ENCODE measurements at regions not wholly inside any gene's neighbourhood (a gene's known extent, or its start where the extent isn't known, plus 50 kb on each side); places are given as distances from the start of the nearest gene placed in this dataset.

GRCh38 chrX:5802391-5802790 is 426.3 kb downstream of the NLGN4X start:
- BruUV-seq (replicated peaks), result no TSS peak
- no peaks in the 10 kb centered on the region for H3K9me1 ChIP-seq (ENCODE audit: insufficient read depth, low read length)
- no peak overlapping the region for H2BK15ac ChIP-seq (ENCODE audit: low read depth, low read length)
- no peak overlapping the region for H2BK5ac ChIP-seq (ENCODE audit: low read depth, low read length, poor library complexity, severe bottlenecking)
- no peak overlapping the region for H3K4ac ChIP-seq (ENCODE audit: low read depth, low read length)
- no peak overlapping the region for H2AFZ ChIP-seq (replicated peaks; ENCODE audit: low read length, poor library complexity)
- ChIA-PET CTCF (no interaction called here), POLR2A (ENCODE audit: unreplicated experiment) (no interaction called here)
- no peaks in the 10 kb centered on the region for H3K27me3 ChIP-seq (ENCODE audit: control insufficient read depth, insufficient read depth, low read length)
- H3K36me3 ChIP-seq (ENCODE audit: control insufficient read depth, insufficient read depth, low read length), result no peaks in the 10 kb centered on the region
- H4K20me1 ChIP-seq (ENCODE audit: insufficient read depth, low read length), result no peaks in the 10 kb centered on the region
- H3K79me1 ChIP-seq (ENCODE audit: low read depth in 1 of 2, low read length in 2 of 2), result no peaks in the 10 kb centered on the region
- DNase-seq, result no peak
- H3K56ac ChIP-seq (ENCODE audit: extremely low read depth, insufficient read depth, low read length), result no peak overlapping the region
- H3K23ac ChIP-seq (ENCODE audit: low read depth, low read length), result no peak overlapping the region
- TF ChIP-seq POLR2A (IDR thresholded peaks at IDR 0.05; ENCODE audit: low read depth, low read length) (no peak), RCOR1 (IDR thresholded peaks at IDR 0.05; ENCODE audit: insufficient replicate concordance, low read length) (no peak), CHD1 (IDR thresholded peaks at IDR 0.05; ENCODE audit: low read depth, low read length) (no peak), MAFK (IDR thresholded peaks at IDR 0.05; ENCODE audit: low read depth, low read length) (no peak), CEBPB (IDR thresholded peaks at IDR 0.05; ENCODE audit: low read depth, low read length) (no peak), RAD21 (IDR thresholded peaks at IDR 0.05; ENCODE audit: low read length) (no peak), NFE2L2 (IDR thresholded peaks at IDR 0.05; ENCODE audit: low read depth, low read length) (no peak), ELK1 (IDR thresholded peaks at IDR 0.05; ENCODE audit: borderline replicate concordance, low read depth, low read length) (no peak), BHLHE40 (IDR thresholded peaks at IDR 0.05; ENCODE audit: low read depth, low read length) (no peak), FOS (IDR thresholded peaks at IDR 0.05; ENCODE audit: low read depth, low read length) (no peak), MXI1 (IDR thresholded peaks at IDR 0.05; ENCODE audit: borderline replicate concordance, low read depth, low read length) (no peak), SMC3 (IDR thresholded peaks at IDR 0.05; ENCODE audit: low read depth, low read length) (no peak), RFX5 (IDR thresholded peaks at IDR 0.05; ENCODE audit: low read depth, low read length) (no peak), MAZ (IDR thresholded peaks at IDR 0.05; ENCODE audit: borderline replicate concordance, low read depth, low read length) (no peak)
- TF ChIP-seq, protein P1, sequence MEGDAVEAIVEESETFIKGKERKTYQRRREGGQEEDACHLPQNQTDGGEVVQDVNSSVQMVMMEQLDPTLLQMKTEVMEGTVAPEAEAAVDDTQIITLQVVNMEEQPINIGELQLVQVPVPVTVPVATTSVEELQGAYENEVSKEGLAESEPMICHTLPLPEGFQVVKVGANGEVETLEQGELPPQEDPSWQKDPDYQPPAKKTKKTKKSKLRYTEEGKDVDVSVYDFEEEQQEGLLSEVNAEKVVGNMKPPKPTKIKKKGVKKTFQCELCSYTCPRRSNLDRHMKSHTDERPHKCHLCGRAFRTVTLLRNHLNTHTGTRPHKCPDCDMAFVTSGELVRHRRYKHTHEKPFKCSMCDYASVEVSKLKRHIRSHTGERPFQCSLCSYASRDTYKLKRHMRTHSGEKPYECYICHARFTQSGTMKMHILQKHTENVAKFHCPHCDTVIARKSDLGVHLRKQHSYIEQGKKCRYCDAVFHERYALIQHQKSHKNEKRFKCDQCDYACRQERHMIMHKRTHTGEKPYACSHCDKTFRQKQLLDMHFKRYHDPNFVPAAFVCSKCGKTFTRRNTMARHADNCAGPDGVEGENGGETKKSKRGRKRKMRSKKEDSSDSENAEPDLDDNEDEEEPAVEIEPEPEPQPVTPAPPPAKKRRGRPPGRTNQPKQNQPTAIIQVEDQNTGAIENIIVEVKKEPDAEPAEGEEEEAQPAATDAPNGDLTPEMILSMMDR (conservative IDR thresholded peaks at IDR 0.05; ENCODE audit: low read depth, low read length), result no peak
- TF ChIP-seq, protein P2, sequence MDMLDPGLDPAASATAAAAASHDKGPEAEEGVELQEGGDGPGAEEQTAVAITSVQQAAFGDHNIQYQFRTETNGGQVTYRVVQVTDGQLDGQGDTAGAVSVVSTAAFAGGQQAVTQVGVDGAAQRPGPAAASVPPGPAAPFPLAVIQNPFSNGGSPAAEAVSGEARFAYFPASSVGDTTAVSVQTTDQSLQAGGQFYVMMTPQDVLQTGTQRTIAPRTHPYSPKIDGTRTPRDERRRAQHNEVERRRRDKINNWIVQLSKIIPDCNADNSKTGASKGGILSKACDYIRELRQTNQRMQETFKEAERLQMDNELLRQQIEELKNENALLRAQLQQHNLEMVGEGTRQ (IDR thresholded peaks at IDR 0.05; ENCODE audit: low read depth, low read length), result no peak
- in situ Hi-C loops (cut with MboI; ENCODE audit: low sequenced_read_pairs) (loop anchor here (25.0 kb wide), 1 partner anchor 110 kb away; no protein-coding TSS in a partner anchor), intact Hi-C loops (cut with micrococcal nuclease) (no loop called here), dilution Hi-C loops (cut with HindIII; ENCODE audit: low sequenced_read_pairs, unreplicated experiment) (no loop called here)
- H4K5ac ChIP-seq (ENCODE audit: low read depth, low read length), result no peak overlapping the region
- no peaks in the 10 kb centered on the region for H3K4me1 ChIP-seq (ENCODE audit: control insufficient read depth, insufficient read depth, low read length)
- H3K9me3 ChIP-seq (ENCODE audit: control insufficient read depth, insufficient read depth, low read length), result peaks cover 5% of the 10 kb centered on the region
- no peak overlapping the region for H3K4me3 ChIP-seq (ENCODE audit: insufficient read depth, low read depth, low read length)
- ATAC-seq (ENCODE audit: low read depth), result no peak
- H4K8ac ChIP-seq (ENCODE audit: low read depth in 2 of 2, low read length in 2 of 2), result no peak overlapping the region
- H4K91ac ChIP-seq (ENCODE audit: insufficient read depth, low read depth, low read length), result no peak overlapping the region
- H3K14ac ChIP-seq (replicated peaks; ENCODE audit: low read depth, low read length), result no peak overlapping the region
- H2BK20ac ChIP-seq (ENCODE audit: low read depth, low read length), result no peak overlapping the region
- H3K27ac ChIP-seq (ENCODE audit: insufficient read depth, low read length), result no peak overlapping the region
- WGBS, 2 experiments (ENCODE audit: extremely low coverage in 2 of 2, insufficient read length in 1 of 2), result no CpG with 5 or more reads among the region's 1 CpG
- H2BK120ac ChIP-seq (ENCODE audit: low read depth, low read length), result no peak overlapping the region
- no peak overlapping the region for H2AK9ac ChIP-seq (replicated peaks; ENCODE audit: low read depth, low read length, poor library complexity)
- no peak overlapping the region for H3K9ac ChIP-seq (ENCODE audit: low read depth, low read length)
- H3K18ac ChIP-seq (ENCODE audit: low read depth, low read length), result no peak overlapping the region
- no peak overlapping the region for H3K4me2 ChIP-seq (ENCODE audit: low read depth, low read length)
- no peak overlapping the region for H2AK5ac ChIP-seq (ENCODE audit: low read depth, low read length)

All from IMR-90 (cell line).